ENCODE measurements at regions not wholly inside any gene's neighbourhood (a gene's known extent, or its start where the extent isn't known, plus 50 kb on each side); places are given as distances from the start of the nearest gene placed in this dataset.

- H3K4me1 ChIP-seq: peaks cover 16% of the 10 kb centered on the region
- TF ChIP-seq POLR2A (IDR thresholded peaks at IDR 0.05): no peak
- TF ChIP-seq, protein P1, sequence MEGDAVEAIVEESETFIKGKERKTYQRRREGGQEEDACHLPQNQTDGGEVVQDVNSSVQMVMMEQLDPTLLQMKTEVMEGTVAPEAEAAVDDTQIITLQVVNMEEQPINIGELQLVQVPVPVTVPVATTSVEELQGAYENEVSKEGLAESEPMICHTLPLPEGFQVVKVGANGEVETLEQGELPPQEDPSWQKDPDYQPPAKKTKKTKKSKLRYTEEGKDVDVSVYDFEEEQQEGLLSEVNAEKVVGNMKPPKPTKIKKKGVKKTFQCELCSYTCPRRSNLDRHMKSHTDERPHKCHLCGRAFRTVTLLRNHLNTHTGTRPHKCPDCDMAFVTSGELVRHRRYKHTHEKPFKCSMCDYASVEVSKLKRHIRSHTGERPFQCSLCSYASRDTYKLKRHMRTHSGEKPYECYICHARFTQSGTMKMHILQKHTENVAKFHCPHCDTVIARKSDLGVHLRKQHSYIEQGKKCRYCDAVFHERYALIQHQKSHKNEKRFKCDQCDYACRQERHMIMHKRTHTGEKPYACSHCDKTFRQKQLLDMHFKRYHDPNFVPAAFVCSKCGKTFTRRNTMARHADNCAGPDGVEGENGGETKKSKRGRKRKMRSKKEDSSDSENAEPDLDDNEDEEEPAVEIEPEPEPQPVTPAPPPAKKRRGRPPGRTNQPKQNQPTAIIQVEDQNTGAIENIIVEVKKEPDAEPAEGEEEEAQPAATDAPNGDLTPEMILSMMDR (IDR thresholded peaks at IDR 0.05): no peak
- TF ChIP-seq POLR2AphosphoS5 (IDR thresholded peaks at IDR 0.05): no peak
- TF ChIP-seq EP300 (IDR thresholded peaks at IDR 0.05): no peak
- no peaks in the 10 kb centered on the region for H3K27me3 ChIP-seq
- no peak overlapping the region for H3K27ac ChIP-seq
- no peak overlapping the region for H3K4me3 ChIP-seq
- no peak for DNase-seq (ENCODE audit: low spot score in 2 of 2)
- H3K36me3 ChIP-seq: no peaks in the 10 kb centered on the region
- WGBS: 86% methylated on average over 3 of the region's 3 CpGs
- H3K9me3 ChIP-seq: no peaks in the 10 kb centered on the region
Observed at GRCh38 chr13:23518231-23518630, 52.0 kb upstream of the TNFRSF19 start.

Data from suprapubic skin (tissue), 4 donors.